GM23338 (cell line): ENCODE measurements at regions not wholly inside any gene's neighbourhood (a gene's known extent, or its start where the extent isn't known, plus 50 kb on each side); places are given as distances from the start of the nearest gene placed in this dataset.

Experiments used
- ATAC-seq: fragments of 200-7000 bp; cut with Tn5 transposase; 3 replicates; pipeline ENCODE4 v1.9.1; 2020
- DNase-seq: peaks from one replicate; pipeline ENCODE4 v3.0.0-alpha.2; 2015; ENCODE audit warnings: low spot score
- H2AFZ ChIP-seq: fragments of 200-600 bp; sonication (generic); 2 replicates; pipeline ENCODE4 v1.8.0; 2016; ENCODE audit warnings: antibody characterized with exemption, mild to moderate bottlenecking, moderate library complexity
- H3F3A ChIP-seq: fragments of 200-600 bp; sonication (generic); replicated peaks from 2 replicates; pipeline ENCODE4 v1.8.0; 2017; ENCODE audit warnings: antibody characterized with exemption, mixed run types, low read depth
- H3K27ac ChIP-seq: fragments of 200-600 bp; sonication (generic); 2 replicates; pipeline ENCODE4 v1.6.1; 2016; ENCODE audit warnings: low read depth
- H3K27me3 ChIP-seq: fragments of 200-600 bp; sonication (generic); 2 replicates; pipeline ENCODE4 v1.8.0; 2016; ENCODE audit warnings: mild to moderate bottlenecking, mixed run types, moderate library complexity; ENCODE audit not compliant: insufficient read depth
- H3K36me3 ChIP-seq: fragments of 200-600 bp; sonication (generic); 2 replicates; pipeline ENCODE4 v1.8.0; 2016; ENCODE audit warnings: mild to moderate bottlenecking; ENCODE audit not compliant: insufficient read depth
- H3K4me1 ChIP-seq: fragments of 200-600 bp; sonication (generic); 2 replicates; pipeline ENCODE4 v1.8.0; 2016; ENCODE audit warnings: mild to moderate bottlenecking, moderate library complexity; ENCODE audit not compliant: insufficient read depth
- H3K4me2 ChIP-seq: fragments of 200-600 bp; sonication (generic); 2 replicates; pipeline ENCODE4 v1.7.1; 2017; ENCODE audit warnings: mixed run types
- H3K4me3 ChIP-seq: fragments of 200-600 bp; sonication (generic); 2 replicates; pipeline ENCODE4 v1.6.1; 2016; ENCODE audit warnings: mixed run types
- H3K79me2 ChIP-seq: fragments of 200-600 bp; sonication (generic); replicated peaks from 2 replicates; pipeline ENCODE4 v1.8.0; 2017; ENCODE audit warnings: mild to moderate bottlenecking; ENCODE audit not compliant: insufficient read depth
- H3K9me2 ChIP-seq: fragments of 200-600 bp; sonication (generic); 2 replicates; pipeline ENCODE4 v1.8.0; 2017; ENCODE audit not compliant: insufficient read depth
- H4K20me1 ChIP-seq: fragments of 200-600 bp; sonication (generic); replicated peaks from 2 replicates; pipeline ENCODE4 v1.8.0; 2017; ENCODE audit warnings: mild to moderate bottlenecking; ENCODE audit not compliant: insufficient read depth
- H3K27ac Mint-ChIP-seq: 2 replicates; pipeline ENCODE4 v1.8.0; 2020; ENCODE audit warnings: inconsistent platforms, mild to moderate bottlenecking, moderate library complexity, mixed read lengths
- H3K27me3 Mint-ChIP-seq: 3 replicates; pipeline ENCODE4 v1.8.0; 2022; ENCODE audit warnings: low read depth, mild to moderate bottlenecking, moderate library complexity, mixed read lengths, inconsistent platforms; ENCODE audit not compliant: insufficient read depth, poor library complexity
- H3K36me3 Mint-ChIP-seq: 3 replicates; pipeline ENCODE4 v1.8.0; 2021; ENCODE audit warnings: low read depth, mild to moderate bottlenecking, inconsistent platforms, moderate library complexity, mixed read lengths
- H3K4me1 Mint-ChIP-seq: 3 replicates; pipeline ENCODE4 v1.8.0; 2020; ENCODE audit warnings: mild to moderate bottlenecking, inconsistent platforms, mixed read lengths
- H3K4me3 Mint-ChIP-seq: 3 replicates; pipeline ENCODE4 v1.8.0; 2021; ENCODE audit warnings: moderate library complexity, mild to moderate bottlenecking, inconsistent platforms, mixed read lengths
- H3K9me3 Mint-ChIP-seq: 3 replicates; pipeline ENCODE4 v1.8.0; 2020; ENCODE audit warnings: moderate library complexity, mild to moderate bottlenecking, inconsistent platforms, mixed read lengths
- CREB1 ChIP-seq: fragments of 250-450 bp; sonication (Bioruptor Pico); IDR thresholded peaks from 2 replicates; pipeline ENCODE4 v1.5.0; 2020; ENCODE audit warnings: low read depth, mild to moderate bottlenecking, moderate library complexity
- ETS1 ChIP-seq: IDR thresholded peaks from 2 replicates; pipeline ENCODE4 v1.6.1; 2016; ENCODE audit warnings: antibody characterized with exemption
- EZH2phosphoT487 ChIP-seq: fragments of 200-600 bp; sonication (generic); IDR thresholded peaks from one replicate; pipeline ENCODE4 v1.8.1; 2018; ENCODE audit warnings: antibody characterized with exemption; ENCODE audit not compliant: unreplicated experiment
- JUNB ChIP-seq: IDR thresholded peaks from one replicate; pipeline ENCODE4 v1.6.1; 2016; ENCODE audit warnings: antibody characterized with exemption; ENCODE audit not compliant: unreplicated experiment
- NANOG ChIP-seq: IDR thresholded peaks from 2 replicates; pipeline ENCODE4 v1.6.1; 2016; ENCODE audit warnings: antibody characterized with exemption, borderline replicate concordance
- POLR2AphosphoS5 ChIP-seq: IDR thresholded peaks from 2 replicates; pipeline ENCODE4 v1.6.1; 2016; ENCODE audit warnings: antibody characterized with exemption, low read depth
- REST ChIP-seq: IDR thresholded peaks from one replicate; pipeline ENCODE4 v1.6.1; 2018; ENCODE audit warnings: antibody characterized with exemption; ENCODE audit not compliant: unreplicated experiment
- STAT1 ChIP-seq: IDR thresholded peaks from one replicate; pipeline ENCODE4 v1.6.1; 2016; ENCODE audit warnings: antibody characterized with exemption; ENCODE audit not compliant: unreplicated experiment

- TF ChIP-seq ETS1 = no peak
- TF ChIP-seq NANOG = no peak
- no peak for TF ChIP-seq EZH2phosphoT487
- TF ChIP-seq CREB1 (CRISPR knock-in tag) = no peak
- no peak for TF ChIP-seq REST
- TF ChIP-seq JUNB = no peak
- TF ChIP-seq POLR2AphosphoS5 = no peak
Measured at GRCh38 chr1:69139007-69139406, 428.7 kb upstream of the LRRC7 start (continued).

- Histone ChIP-seq H3K36me3 (no peaks in the 10 kb centered on the region), H3K27me3 (no peaks in the 10 kb centered on the region), H3K79me2 (no peaks in the 10 kb centered on the region), H3K27ac (no peak overlapping the region), H3K4me3 (no peak overlapping the region), H3K9me2 (no peaks in the 10 kb centered on the region), H3F3A (no peaks in the 10 kb centered on the region), H3K4me1 (peaks cover 5% of the 10 kb centered on the region; the same call in 1 of the 2 replicates), H2AFZ (no peak overlapping the region), H3K4me2 (no peak overlapping the region), H4K20me1 (no peaks in the 10 kb centered on the region)
- H3K27ac Mint-ChIP-seq = 0 out of 2 replicates have a peak overlapping the region, but pooled peaks have one; percentile 32
- no peak for DNase-seq
- no peaks in the 10 kb centered on the region for H3K36me3 Mint-ChIP-seq
- no peak for TF ChIP-seq POLR2AphosphoS5
- no peak overlapping the region for H3K4me3 Mint-ChIP-seq
- H3K4me1 Mint-ChIP-seq = peaks cover 15% of the 10 kb centered on the region; the same call in 2 of the 3 replicates
- ATAC-seq = no peak
- H3K27me3 Mint-ChIP-seq = no peaks in the 10 kb centered on the region
- peaks cover 7% of the 10 kb centered on the region; the same call in 2 of the 3 replicates for H3K9me3 Mint-ChIP-seq
Measured at GRCh38 chr1:69146303-69146702, 421.4 kb upstream of the LRRC7 start.

- peaks cover 5% of the 10 kb centered on the region; the same call in 1 of the 2 replicates for H3K4me1 ChIP-seq
- no peaks in the 10 kb centered on the region for H3K36me3 ChIP-seq
- no peak overlapping the region for H3K4me3 Mint-ChIP-seq
- TF ChIP-seq POLR2AphosphoS5 (no peak), STAT1 (no peak)
- H3K79me2 ChIP-seq = no peaks in the 10 kb centered on the region
- DNase-seq (no peak), ATAC-seq (no peak)
- no peak overlapping the region for H3K4me3 ChIP-seq
- no peak overlapping the region for H2AFZ ChIP-seq
- no peaks in the 10 kb centered on the region for H3F3A ChIP-seq
- H3K4me1 Mint-ChIP-seq = peaks cover 15% of the 10 kb centered on the region; the same call in 2 of the 3 replicates
- no peak overlapping the region for H3K4me2 ChIP-seq
- no peak overlapping the region for H3K27ac Mint-ChIP-seq
- H3K9me3 Mint-ChIP-seq = peaks cover 6% of the 10 kb centered on the region; the same call in 1 of the 3 replicates
- no peak overlapping the region for H3K27ac ChIP-seq
- no peaks in the 10 kb centered on the region for H3K27me3 Mint-ChIP-seq
- no peaks in the 10 kb centered on the region for H3K27me3 ChIP-seq
- no peaks in the 10 kb centered on the region for H4K20me1 ChIP-seq
- peaks cover 6% of the 10 kb centered on the region; the same call in 2 of the 3 replicates for H3K36me3 Mint-ChIP-seq
- no peaks in the 10 kb centered on the region for H3K9me2 ChIP-seq
Measured at GRCh38 chr1:69148731-69149130, 419.0 kb upstream of the LRRC7 start.
